ENCODE measurements at regions not wholly inside any gene's neighbourhood (a gene's known extent, or its start where the extent isn't known, plus 50 kb on each side); places are given as distances from the start of the nearest gene placed in this dataset.

DNA sequence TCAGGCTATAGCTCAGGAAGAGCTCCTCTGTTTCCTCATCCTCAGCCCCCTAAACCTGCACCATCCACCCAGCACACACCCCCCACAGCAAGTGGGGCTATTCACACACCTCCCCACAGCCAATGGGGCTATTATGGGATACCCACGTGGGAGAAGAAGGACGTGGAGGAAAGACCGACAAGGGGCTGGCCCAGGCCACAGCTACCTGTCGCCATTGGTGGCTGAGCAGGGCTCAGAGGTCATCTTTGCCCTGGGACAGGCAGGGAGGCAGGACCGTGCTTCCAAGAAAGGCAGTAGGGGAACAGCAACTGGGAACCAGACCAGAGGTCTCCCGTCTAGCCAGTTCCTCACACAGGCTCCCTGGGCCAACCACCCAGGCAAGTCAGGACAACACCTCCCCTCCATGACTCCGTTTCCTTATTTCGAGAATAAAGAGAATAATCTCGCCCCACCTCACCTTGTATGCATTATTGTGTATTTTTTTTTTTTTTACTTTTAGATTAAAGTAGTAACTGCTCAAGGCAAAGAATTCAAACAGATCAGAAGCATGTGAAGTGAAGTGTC lies 92.3 kb upstream of the TARDBP start:
- TF ChIP-seq CTCF (IDR thresholded peaks at IDR 0.05; ENCODE audit: low read depth, low read length), result no peak
- TF ChIP-seq EZH2phosphoT487 (IDR thresholded peaks at IDR 0.05; ENCODE audit: low read depth), result no peak
